IgD-negative memory B cell (primary cell): ENCODE measurements at regions not wholly inside any gene's neighbourhood (a gene's known extent, or its start where the extent isn't known, plus 50 kb on each side); places are given as distances from the start of the nearest gene placed in this dataset.
A peak's percentile ranks its signal among the peaks of the same experiment; 100 is the strongest.

Experiments used
- H3K27ac Mint-ChIP-seq, 3 donors: one replicate each; pipeline ENCODE4 v1.8.0; 2020 to 2022; ENCODE audit warnings: mild to moderate bottlenecking in 3 of 3, mixed read lengths in 3 of 3, moderate library complexity in 1 of 3
- H3K27me3 Mint-ChIP-seq: one replicate; pipeline ENCODE4 v1.8.0; 2021; ENCODE audit warnings: mixed read lengths
- H3K36me3 Mint-ChIP-seq: one replicate; pipeline ENCODE4 v1.8.0; 2020; ENCODE audit warnings: mild to moderate bottlenecking, mixed read lengths
- H3K4me1 Mint-ChIP-seq, 3 donors: one replicate each; pipeline ENCODE4 v1.8.0; 2020 to 2022; ENCODE audit warnings: mixed read lengths in 3 of 3, mild to moderate bottlenecking in 1 of 3
- H3K4me3 Mint-ChIP-seq, 4 donors: one replicate each; pipeline ENCODE4 v1.8.0; 2020 to 2022; ENCODE audit warnings: mild to moderate bottlenecking in 4 of 4, mixed read lengths in 4 of 4, moderate library complexity in 3 of 4
- H3K9me3 Mint-ChIP-seq, 3 donors: one replicate each; pipeline ENCODE4 v1.8.0; 2020 to 2021; ENCODE audit warnings: mixed read lengths in 3 of 3, mild to moderate bottlenecking in 1 of 3

GRCh38 chr4:167702391-167702790, 389.9 kb upstream of the ANXA10 start:
- Mint-ChIP-seq H3K9me3 (peaks cover 0 to 5% (median 3%) of the 10 kb centered on the region in 3 donors), H3K27ac (no peak overlapping the region), H3K27me3 (no peaks in the 10 kb centered on the region), H3K4me1 (no peaks in the 10 kb centered on the region), H3K36me3 (no peaks in the 10 kb centered on the region), H3K4me3 (no peak overlapping the region)

- Mint-ChIP-seq H3K27me3 (no peaks in the 10 kb centered on the region), H3K4me3 (no peak overlapping the region), H3K27ac (no peak overlapping the region), H3K9me3 (peaks cover 0 to 6% (median 0%) of the 10 kb centered on the region in 3 donors), H3K36me3 (no peaks in the 10 kb centered on the region), H3K4me1 (no peaks in the 10 kb centered on the region)
Observed at GRCh38 chr4:167711517-167711916, 380.8 kb upstream of the ANXA10 start.

- Mint-ChIP-seq H3K4me3 (no peak overlapping the region), H3K36me3 (no peaks in the 10 kb centered on the region), H3K9me3 (peaks cover 0 to 6% (median 3%) of the 10 kb centered on the region in 3 donors), H3K27me3 (no peaks in the 10 kb centered on the region), H3K4me1 (no peaks in the 10 kb centered on the region), H3K27ac (no peak overlapping the region)
Observed at GRCh38 chr4:167713756-167714155, 378.6 kb upstream of the ANXA10 start.

GRCh38 chr4:167715176-167715575, 377.2 kb upstream of the ANXA10 start:
- peaks cover 0 to 6% (median 3%) of the 10 kb centered on the region in 3 donors for H3K9me3 Mint-ChIP-seq
- no peaks in the 10 kb centered on the region for H3K4me1 Mint-ChIP-seq
- H3K36me3 Mint-ChIP-seq = no peaks in the 10 kb centered on the region
- H3K27me3 Mint-ChIP-seq = no peaks in the 10 kb centered on the region
- H3K27ac Mint-ChIP-seq = no peak overlapping the region
- no peak overlapping the region for H3K4me3 Mint-ChIP-seq

DNA sequence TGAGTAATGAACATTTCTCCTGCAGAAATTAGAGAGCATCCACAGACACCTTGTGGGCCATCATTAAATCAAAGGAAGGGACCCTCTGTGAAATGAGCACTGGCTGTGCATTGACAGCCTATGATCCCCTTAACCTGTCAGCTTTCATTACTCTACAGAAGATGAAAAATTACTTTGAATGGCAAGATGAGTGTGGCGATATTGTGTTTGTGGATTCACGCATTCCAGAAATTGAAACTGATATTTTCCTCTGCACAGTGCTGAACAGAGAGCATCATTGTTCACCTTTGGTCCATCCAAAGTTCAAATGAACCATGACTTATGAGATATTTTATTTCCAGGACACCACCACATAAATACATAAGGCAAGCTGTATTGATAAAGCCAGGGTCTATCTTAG, 374.8 kb upstream of the ANXA10 start:
- Mint-ChIP-seq H3K9me3 (peaks cover 2 to 3% (median 3%) of the 10 kb centered on the region in 3 donors), H3K36me3 (no peaks in the 10 kb centered on the region), H3K4me3 (no peak overlapping the region), H3K4me1 (no peaks in the 10 kb centered on the region), H3K27me3 (no peaks in the 10 kb centered on the region), H3K27ac (no peak overlapping the region)

DNA sequence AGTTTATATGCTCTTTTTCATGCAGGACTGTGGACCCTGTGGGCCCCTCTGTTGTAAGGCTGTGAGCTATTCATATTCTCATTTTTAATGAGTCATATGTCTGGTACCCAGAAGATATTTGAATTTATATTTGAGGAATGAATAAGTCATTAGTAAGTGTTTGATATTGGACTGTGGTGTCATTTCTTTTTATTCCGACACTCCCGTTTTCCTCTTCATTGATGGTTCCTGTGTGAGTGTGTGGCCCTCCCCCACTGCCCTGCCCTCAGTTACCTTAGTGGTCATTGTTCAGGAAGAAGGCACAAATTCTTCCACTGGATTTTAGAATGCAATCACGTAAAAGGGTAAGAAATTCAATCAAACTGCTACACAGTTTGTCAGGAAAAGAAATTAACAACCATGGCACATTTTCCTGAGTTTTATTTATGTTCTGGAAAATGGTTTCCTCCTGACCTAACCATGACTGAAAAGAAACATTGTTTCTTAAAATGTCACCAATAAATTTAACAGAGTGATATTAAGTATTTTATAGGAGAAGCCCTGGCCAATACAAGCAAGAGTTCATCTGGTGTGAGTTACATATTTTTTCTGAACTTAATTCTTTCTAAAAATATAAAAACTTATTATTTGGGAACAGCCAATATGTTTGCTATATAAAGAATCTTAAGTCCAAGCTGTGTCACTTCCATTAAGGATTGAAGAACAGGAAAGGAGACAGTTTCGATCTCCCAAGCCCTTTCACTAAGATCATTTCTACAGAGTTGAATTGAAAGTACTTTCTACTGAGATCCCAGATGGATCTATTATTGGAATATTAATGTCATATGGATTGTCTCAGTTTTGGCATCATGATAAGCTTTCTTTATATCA, 370.5 kb upstream of the ANXA10 start:
- H3K27me3 Mint-ChIP-seq = no peaks in the 10 kb centered on the region
- H3K4me3 Mint-ChIP-seq = no peak overlapping the region
- peaks cover 2 to 7% (median 2%) of the 10 kb centered on the region in 3 donors for H3K9me3 Mint-ChIP-seq
- no peak overlapping the region for H3K27ac Mint-ChIP-seq
- H3K36me3 Mint-ChIP-seq = no peaks in the 10 kb centered on the region
- no peaks in the 10 kb centered on the region for H3K4me1 Mint-ChIP-seq

DNA sequence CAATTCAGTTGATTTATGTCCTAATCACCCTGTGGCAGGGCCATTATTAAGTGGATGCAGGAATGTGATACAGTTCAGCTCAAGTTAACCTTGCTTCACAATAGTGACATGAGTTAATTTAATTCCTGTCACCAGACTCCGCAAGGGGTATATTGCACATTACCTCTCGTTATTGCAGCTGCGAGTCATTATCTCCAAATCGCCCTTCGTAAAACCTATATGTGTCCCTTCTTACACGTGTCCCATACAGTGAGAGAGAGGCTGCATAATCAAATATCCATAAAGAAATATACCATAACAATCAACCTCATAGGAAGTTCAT, 369.9 kb upstream of the ANXA10 start:
- Mint-ChIP-seq H3K4me3 (no peak overlapping the region), H3K4me1 (no peaks in the 10 kb centered on the region), H3K27ac (no peak overlapping the region), H3K27me3 (no peaks in the 10 kb centered on the region), H3K36me3 (no peaks in the 10 kb centered on the region), H3K9me3 (peaks cover 2 to 4% (median 2%) of the 10 kb centered on the region in 3 donors)

GRCh38 chr4:167724941-167725340, 367.4 kb upstream of the ANXA10 start:
- Mint-ChIP-seq H3K36me3 (no peaks in the 10 kb centered on the region), H3K4me1 (no peaks in the 10 kb centered on the region), H3K4me3 (peak overlapping the region in 1 of 4 donors; percentile 30), H3K27me3 (no peaks in the 10 kb centered on the region), H3K27ac (no peak overlapping the region), H3K9me3 (peaks cover 4 to 8% (median 4%) of the 10 kb centered on the region in 3 donors)

GRCh38 chr4:167730769-167731168, 361.6 kb upstream of the ANXA10 start:
- H3K27me3 Mint-ChIP-seq = no peaks in the 10 kb centered on the region
- no peaks in the 10 kb centered on the region for H3K4me1 Mint-ChIP-seq
- no peak overlapping the region for H3K27ac Mint-ChIP-seq
- peaks cover 12 to 25% (median 20%) of the 10 kb centered on the region in 3 donors for H3K9me3 Mint-ChIP-seq
- no peaks in the 10 kb centered on the region for H3K36me3 Mint-ChIP-seq
- no peak overlapping the region for H3K4me3 Mint-ChIP-seq

DNA sequence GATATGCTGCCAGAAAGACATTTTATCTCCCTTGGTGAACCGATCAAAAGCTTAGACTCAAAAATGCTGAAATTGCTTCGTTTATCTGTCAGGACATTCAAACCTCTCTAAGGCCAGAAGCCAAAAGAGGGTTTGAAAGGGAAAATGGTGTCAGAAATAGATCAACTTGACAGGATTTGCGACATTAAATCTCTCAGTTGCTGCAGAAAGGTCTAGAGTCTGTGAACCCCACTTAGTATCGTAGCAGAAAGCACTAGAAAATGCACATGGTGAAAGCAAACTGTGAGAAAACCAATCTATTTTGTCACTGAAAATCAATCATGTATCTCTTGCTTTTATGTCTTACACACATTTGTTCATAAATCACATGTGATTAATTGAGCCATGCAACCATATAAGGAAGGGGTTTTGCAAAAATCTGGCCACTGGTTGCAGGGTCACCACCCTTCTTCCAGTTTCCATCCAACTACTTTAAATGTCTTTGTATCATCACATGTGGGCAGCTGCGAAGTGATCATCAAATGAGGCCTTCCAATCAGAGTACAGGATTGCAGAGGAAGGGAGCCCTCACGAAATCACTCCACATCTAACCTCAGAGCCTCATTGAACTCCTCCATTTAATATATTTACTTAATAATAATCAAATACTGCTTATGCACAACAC, 347.2 kb upstream of the ANXA10 start:
- no peaks in the 10 kb centered on the region for H3K36me3 Mint-ChIP-seq
- H3K27ac Mint-ChIP-seq = no peak overlapping the region
- no peak overlapping the region for H3K4me3 Mint-ChIP-seq
- H3K9me3 Mint-ChIP-seq = peaks cover 0 to 7% (median 0%) of the 10 kb centered on the region in 3 donors
- no peaks in the 10 kb centered on the region for H3K4me1 Mint-ChIP-seq
- H3K27me3 Mint-ChIP-seq = no peaks in the 10 kb centered on the region

DNA sequence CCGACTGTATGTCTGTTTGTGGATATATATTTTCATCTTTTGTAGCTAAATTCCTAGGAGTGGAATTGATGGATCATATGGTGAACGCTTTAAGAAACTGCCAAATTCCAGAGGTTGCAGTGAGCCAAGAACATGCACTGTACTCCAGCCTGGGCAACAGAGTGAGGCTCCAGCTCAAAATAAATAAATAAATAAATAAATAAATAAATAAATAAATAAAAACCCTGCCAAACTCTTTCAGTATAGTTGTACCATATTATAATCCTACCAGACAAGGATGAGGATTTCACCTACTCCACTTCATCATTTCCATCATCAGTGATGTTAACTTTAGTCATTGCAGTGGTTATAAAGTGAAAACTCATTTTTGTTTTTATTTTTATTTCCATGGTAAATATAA, 325.1 kb upstream of the ANXA10 start:
- Mint-ChIP-seq H3K9me3 (peaks cover 3 to 12% (median 6%) of the 10 kb centered on the region in 3 donors), H3K4me3 (no peak overlapping the region), H3K4me1 (no peaks in the 10 kb centered on the region), H3K36me3 (no peaks in the 10 kb centered on the region), H3K27me3 (no peaks in the 10 kb centered on the region), H3K27ac (no peak overlapping the region)

GRCh38 chr4:167774646-167775045, 317.7 kb upstream of the ANXA10 start:
- Mint-ChIP-seq H3K4me1 (no peaks in the 10 kb centered on the region), H3K36me3 (no peaks in the 10 kb centered on the region), H3K4me3 (no peak overlapping the region), H3K27ac (no peak overlapping the region), H3K27me3 (no peaks in the 10 kb centered on the region), H3K9me3 (peaks cover 0 to 14% (median 3%) of the 10 kb centered on the region in 3 donors)

DNA sequence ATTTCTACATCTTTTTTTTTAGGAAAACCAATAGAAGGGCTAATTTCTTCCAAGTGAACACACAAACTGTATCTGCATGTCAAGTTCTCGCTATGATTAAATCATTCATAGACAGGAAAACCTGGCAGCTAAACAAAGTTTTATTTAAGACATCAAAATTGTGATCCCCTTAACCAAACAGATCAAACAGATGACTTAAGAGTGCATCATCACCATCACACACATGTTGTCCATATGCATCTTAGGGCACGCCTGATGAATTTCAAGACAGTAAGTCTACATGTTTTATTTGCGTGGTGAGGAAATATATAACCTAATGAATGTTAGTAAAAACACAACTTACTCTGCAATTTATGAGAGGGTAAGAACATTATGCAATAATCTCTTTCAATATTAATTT, 317.0 kb upstream of the ANXA10 start:
- no peak overlapping the region for H3K27ac Mint-ChIP-seq
- no peaks in the 10 kb centered on the region for H3K27me3 Mint-ChIP-seq
- no peaks in the 10 kb centered on the region for H3K36me3 Mint-ChIP-seq
- H3K4me3 Mint-ChIP-seq = no peak overlapping the region
- H3K4me1 Mint-ChIP-seq = no peaks in the 10 kb centered on the region
- H3K9me3 Mint-ChIP-seq = peaks cover 2 to 19% (median 3%) of the 10 kb centered on the region in 3 donors

DNA sequence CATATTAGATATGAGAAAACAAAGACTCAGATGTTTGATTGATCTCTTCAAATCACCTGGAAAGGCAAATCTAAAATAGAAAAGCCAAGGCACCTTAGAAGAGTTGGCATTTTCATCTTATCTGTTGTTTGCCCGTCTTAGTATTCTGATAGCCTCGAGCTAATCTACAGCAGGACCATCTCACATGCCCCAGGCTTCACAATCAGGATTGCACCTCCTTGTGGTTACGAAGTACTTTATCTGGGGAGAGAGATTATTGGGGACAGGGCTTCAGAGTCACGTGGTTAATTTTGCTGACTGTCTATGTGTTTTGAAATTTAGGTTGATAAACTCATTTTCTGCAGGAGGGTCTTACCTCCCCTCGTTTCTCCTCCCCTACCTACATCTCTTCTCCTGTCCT, 313.1 kb upstream of the ANXA10 start:
- Mint-ChIP-seq H3K4me1 (no peaks in the 10 kb centered on the region), H3K27ac (no peak overlapping the region), H3K4me3 (no peak overlapping the region), H3K9me3 (peaks cover 2 to 21% (median 3%) of the 10 kb centered on the region in 3 donors), H3K36me3 (no peaks in the 10 kb centered on the region), H3K27me3 (no peaks in the 10 kb centered on the region)

- no peak overlapping the region for H3K27ac Mint-ChIP-seq
- H3K27me3 Mint-ChIP-seq = no peaks in the 10 kb centered on the region
- H3K36me3 Mint-ChIP-seq = no peaks in the 10 kb centered on the region
- H3K4me1 Mint-ChIP-seq = no peaks in the 10 kb centered on the region
- H3K9me3 Mint-ChIP-seq = peaks cover 2 to 21% (median 3%) of the 10 kb centered on the region in 3 donors
- no peak overlapping the region for H3K4me3 Mint-ChIP-seq
Observed at GRCh38 chr4:167779864-167780263, 312.5 kb upstream of the ANXA10 start.

GRCh38 chr4:167784826-167785225, 307.5 kb upstream of the ANXA10 start:
- H3K4me1 Mint-ChIP-seq = no peaks in the 10 kb centered on the region
- H3K36me3 Mint-ChIP-seq = no peaks in the 10 kb centered on the region
- H3K4me3 Mint-ChIP-seq = no peak overlapping the region
- H3K27me3 Mint-ChIP-seq = no peaks in the 10 kb centered on the region
- H3K9me3 Mint-ChIP-seq = peaks cover 0 to 13% (median 2%) of the 10 kb centered on the region in 3 donors
- no peak overlapping the region for H3K27ac Mint-ChIP-seq
